IMR-90 (cell line): ENCODE measurements at regions not wholly inside any gene's neighbourhood (a gene's known extent, or its start where the extent isn't known, plus 50 kb on each side); places are given as distances from the start of the nearest gene placed in this dataset.

Experiments
- ATAC-seq: fragments of 200-7000 bp; cut with Tn5 transposase; 2 replicates; pipeline ENCODE4 v1.9.1; 2020; ENCODE audit warnings: low read depth, mild to moderate bottlenecking, moderate library complexity
- BruUV-seq: library from RNA; stranded (reverse); fragments of 400-500 nt; replicated peaks from 2 replicates; lab custom pipeline; 2021; lab: Mats Ljungman, UMichigan
- CTCF ChIA-PET: fragments of 300-600 bp; formaldehyde crosslinking; extraction: SDS; loops from one replicate; lab custom pipeline; 2021; ENCODE audit warnings: antibody characterized with exemption; lab: Yijun Ruan, JAX
- POLR2A ChIA-PET: fragments of 300-600 bp; sonication (Branson Sonifier 250); formaldehyde crosslinking; loops from one replicate; lab custom pipeline; 2022; ENCODE audit warnings: antibody characterized with exemption; ENCODE audit not compliant: unreplicated experiment; lab: Charles Lee
- DNase-seq: peaks from one replicate; pipeline ENCODE4 v3.0.0; 2013
- H2AFZ ChIP-seq: replicated peaks from 2 replicates; pipeline ENCODE3; 2013; ENCODE audit warnings: low read length, mild to moderate bottlenecking; ENCODE audit not compliant: poor library complexity
- H2AK5ac ChIP-seq: 2 replicates; pipeline ENCODE4 v1.6.1; 2013; ENCODE audit warnings: low read depth, low read length, inconsistent platforms
- H2AK9ac ChIP-seq: replicated peaks from 2 replicates; pipeline ENCODE3; 2013; ENCODE audit warnings: mild to moderate bottlenecking, low read depth, low read length, moderate library complexity; ENCODE audit not compliant: poor library complexity
- H2BK120ac ChIP-seq: 2 replicates; pipeline ENCODE4 v1.6.1; 2013; ENCODE audit warnings: low read depth, low read length, inconsistent platforms
- H2BK15ac ChIP-seq: 3 replicates; pipeline ENCODE4 v1.6.1; 2013; ENCODE audit warnings: low read depth, low read length, inconsistent platforms
- H2BK20ac ChIP-seq: 2 replicates; pipeline ENCODE4 v1.6.1; 2013; ENCODE audit warnings: low read depth, mild to moderate bottlenecking, inconsistent platforms, low read length, moderate library complexity
- H2BK5ac ChIP-seq: 2 replicates; pipeline ENCODE4 v1.6.1; 2013; ENCODE audit warnings: mild to moderate bottlenecking, low read depth, low read length, inconsistent platforms; ENCODE audit not compliant: poor library complexity, severe bottlenecking
- H3K14ac ChIP-seq: replicated peaks from 2 replicates; pipeline ENCODE4 v1.6.1; 2013; ENCODE audit warnings: low read depth, low read length, inconsistent platforms
- H3K18ac ChIP-seq: 2 replicates; pipeline ENCODE4 v1.6.1; 2013; ENCODE audit warnings: low read depth, low read length, control low read depth
- H3K23ac ChIP-seq: 2 replicates; pipeline ENCODE4 v1.6.1; 2013; ENCODE audit warnings: low read depth, low read length, inconsistent platforms
- H3K27ac ChIP-seq: 2 replicates; pipeline ENCODE4 v1.5.1; 2013; ENCODE audit warnings: mild to moderate bottlenecking, control low read depth, low read length; ENCODE audit not compliant: insufficient read depth
- H3K27me3 ChIP-seq: 2 replicates; pipeline ENCODE4 v1.6.1; 2013; ENCODE audit warnings: low read length; ENCODE audit not compliant: control insufficient read depth, insufficient read depth
- H3K36me3 ChIP-seq: 2 replicates; pipeline ENCODE4 v1.6.1; 2013; ENCODE audit warnings: low read length, mixed read lengths; ENCODE audit not compliant: control insufficient read depth, insufficient read depth
- H3K4ac ChIP-seq: 2 replicates; pipeline ENCODE4 v1.6.1; 2013; ENCODE audit warnings: low read depth, low read length, inconsistent platforms
- H3K4me1 ChIP-seq: 2 replicates; pipeline ENCODE4 v1.6.1; 2013; ENCODE audit warnings: low read length, mixed read lengths; ENCODE audit not compliant: control insufficient read depth, insufficient read depth
- H3K4me2 ChIP-seq: 2 replicates; pipeline ENCODE4 v1.6.1; 2013; ENCODE audit warnings: low read depth, mild to moderate bottlenecking, control low read depth, low read length, moderate library complexity
- H3K4me3 ChIP-seq: 2 replicates; pipeline ENCODE4 v1.5.1; 2013; ENCODE audit warnings: low read depth, mild to moderate bottlenecking, control low read depth, low read length, moderate library complexity; ENCODE audit not compliant: insufficient read depth
- H3K56ac ChIP-seq: 2 replicates; pipeline ENCODE4 v1.6.1; 2013; ENCODE audit warnings: low read length, inconsistent platforms; ENCODE audit not compliant: insufficient read depth; ENCODE audit errors: extremely low read depth
- H3K79me1 ChIP-seq, 2 experiments: 2 replicates each; pipeline ENCODE4 v1.6.1; 2013; ENCODE audit warnings: low read length in 2 of 2, inconsistent platforms in 1 of 2, low read depth in 1 of 2
- H3K9ac ChIP-seq: 2 replicates; pipeline ENCODE4 v1.6.1; 2013; ENCODE audit warnings: low read depth, low read length, control low read depth
- H3K9me1 ChIP-seq: 2 replicates; pipeline ENCODE4 v1.6.1; 2013; ENCODE audit warnings: low read length, inconsistent platforms; ENCODE audit not compliant: insufficient read depth
- H3K9me3 ChIP-seq: 2 replicates; pipeline ENCODE4 v1.6.1; 2013; ENCODE audit warnings: low read length; ENCODE audit not compliant: control insufficient read depth, insufficient read depth
- H4K20me1 ChIP-seq: 2 replicates; pipeline ENCODE4 v1.6.1; 2013; ENCODE audit warnings: low read length, inconsistent platforms; ENCODE audit not compliant: insufficient read depth
- H4K5ac ChIP-seq: 2 replicates; pipeline ENCODE4 v1.6.1; 2013; ENCODE audit warnings: mild to moderate bottlenecking, low read depth, low read length, control low read depth
- H4K8ac ChIP-seq, 2 experiments: 2 replicates each; pipeline ENCODE4 v1.6.1; 2013; ENCODE audit warnings: low read depth in 2 of 2, low read length in 2 of 2, control low read depth in 1 of 2, inconsistent platforms in 1 of 2
- H4K91ac ChIP-seq: 2 replicates; pipeline ENCODE4 v1.6.1; 2013; ENCODE audit warnings: low read depth, low read length, inconsistent platforms; ENCODE audit not compliant: insufficient read depth
- NFE2L2 ChIP-seq: fragments of 150-350 bp; IDR thresholded peaks from 2 replicates; pipeline ENCODE4 v1.6.1; 2016; ENCODE audit warnings: low read depth, mild to moderate bottlenecking, low read length
- RCOR1 ChIP-seq: IDR thresholded peaks from 2 replicates; pipeline ENCODE4 v1.6.1; 2012; ENCODE audit warnings: mild to moderate bottlenecking, low read length, improper control_type of control experiment; ENCODE audit not compliant: insufficient replicate concordance
- WGBS, 2 experiments: methylation state at CpG; one replicate each; pipeline versions ENCODE4 v1.1.5 to v1.1.7; 2013; ENCODE audit warnings: missing lambda C conversion rate in 2 of 2; ENCODE audit not compliant: insufficient read length in 1 of 2; ENCODE audit errors: extremely low coverage in 2 of 2; 5-methylcytosine and 5-hydroxymethylcytosine counted together
- dilution Hi-C: fragments of 300-500 bp; cut with HindIII; formaldehyde crosslinking; loops from one replicate; pipeline ENCODE4 v1.14.3; 2018; ENCODE audit warnings: low sequenced_read_pairs; ENCODE audit not compliant: unreplicated experiment
- in situ Hi-C: fragments of 300-500 bp; cut with MboI; formaldehyde crosslinking; loops from 3 replicates; pipeline ENCODE4 v1.14.3; 2019; ENCODE audit warnings: low sequenced_read_pairs, inconsistent platforms, mixed read lengths
- intact Hi-C: fragments of 100-400 bp; cut with micrococcal nuclease; formaldehyde crosslinking; loops from 2 replicates; pipeline ENCODE4 v1.10.0; 2022

DNA sequence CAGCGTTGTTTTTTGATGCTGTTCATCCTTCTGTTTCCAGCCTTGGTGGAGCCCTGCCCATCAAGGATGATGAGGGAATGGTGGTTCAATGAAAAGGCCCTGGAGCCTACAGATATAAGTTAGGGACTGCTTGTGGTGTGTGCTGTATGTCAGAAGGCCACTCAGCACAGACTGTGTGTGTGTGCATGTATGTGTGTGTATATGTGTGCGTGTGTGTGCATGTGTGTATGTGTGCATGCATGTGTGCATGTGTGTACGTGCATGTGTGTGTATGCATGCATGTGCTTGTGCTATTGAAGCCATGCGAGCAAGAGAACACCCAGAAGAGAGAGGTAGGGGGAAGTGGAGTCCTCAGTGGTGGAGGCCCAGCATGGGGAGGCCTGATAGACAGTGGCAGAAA, 304.9 kb downstream of the CYP26B1 start:
- no peak overlapping the region for H4K91ac ChIP-seq
- H3K4me2 ChIP-seq = no peak overlapping the region
- no peak overlapping the region for H2AFZ ChIP-seq
- DNase-seq = no peak
- H3K9ac ChIP-seq = no peak overlapping the region
- WGBS, 2 experiments = 64% methylated on average over 2 of the region's 4 CpGs; no CpG with 5 or more reads in 1 of the 2 experiments
- no peaks in the 10 kb centered on the region for H3K79me1 ChIP-seq
- BruUV-seq = no TSS peak
- 0 out of 2 replicates have a peak overlapping the region, but pooled peaks have one; percentile 3 for H3K18ac ChIP-seq
- peaks cover 5% of the 10 kb centered on the region for H3K9me1 ChIP-seq
- H2BK120ac ChIP-seq = no peak overlapping the region
- H4K5ac ChIP-seq = no peak overlapping the region
- H3K4me1 ChIP-seq = peaks cover 5% of the 10 kb centered on the region
- H3K36me3 ChIP-seq = no peaks in the 10 kb centered on the region
- in situ Hi-C loops = no loop called here
- POLR2A ChIA-PET = no interaction called here
- H3K27me3 ChIP-seq = peaks cover 8% of the 10 kb centered on the region
- ATAC-seq = no peak
- H4K20me1 ChIP-seq = no peaks in the 10 kb centered on the region
- CTCF ChIA-PET = no interaction called here
- H2AK9ac ChIP-seq = no peak overlapping the region
- no peak overlapping the region for H2AK5ac ChIP-seq
- H3K9me3 ChIP-seq = no peaks in the 10 kb centered on the region
- no peak overlapping the region for H4K8ac ChIP-seq
- intact Hi-C loops = no loop called here
- H3K4ac ChIP-seq = no peak overlapping the region
- H3K4me3 ChIP-seq = no peak overlapping the region
- no peak overlapping the region for H2BK20ac ChIP-seq
- TF ChIP-seq RCOR1 (no peak), NFE2L2 (no peak)
- no peak overlapping the region for H3K27ac ChIP-seq
- H3K56ac ChIP-seq = no peak overlapping the region
- no peak overlapping the region for H2BK15ac ChIP-seq
- no peak overlapping the region for H3K23ac ChIP-seq
- H3K14ac ChIP-seq = no peak overlapping the region
- H2BK5ac ChIP-seq = no peak overlapping the region
- dilution Hi-C loops = no loop called here
